HS-27A (cell line): ENCODE measurements at regions not wholly inside any gene's neighbourhood (a gene's known extent, or its start where the extent isn't known, plus 50 kb on each side); places are given as distances from the start of the nearest gene placed in this dataset.
"Not testable (repeated sequence)": the region's sequence is repeated elsewhere in the genome, so short reads cannot be mapped to it uniquely, and the experiment has no call there.

Source experiments
- DNase-seq: peaks from one replicate; pipeline ENCODE4 v3.0.0-alpha.2; 2012; ENCODE audit warnings: low read depth, missing footprints

GRCh38 chr5:91243286-91243685 is 139.8 kb downstream of the ARRDC3 start:
- DNase-seq, result no peak

GRCh38 chr5:91241460-91241859 is 141.7 kb downstream of the ARRDC3 start:
- not testable (repeated sequence) for DNase-seq

- no peak for DNase-seq
Observed at GRCh38 chr5:91240175-91240574, 142.9 kb downstream of the ARRDC3 start.

- DNase-seq, result no peak
Observed at GRCh38 chr5:91235271-91235694, 147.8 kb downstream of the ARRDC3 start.

GRCh38 chr5:91232523-91232922 is 150.6 kb downstream of the ARRDC3 start:
- no peak for DNase-seq

GRCh38 chr5:91229031-91229727 is 153.9 kb downstream of the ARRDC3 start:
- no peak for DNase-seq

- no peak for DNase-seq
Observed at GRCh38 chr5:91228188-91228587, 154.9 kb downstream of the ARRDC3 start.

GRCh38 chr5:91225848-91226686 is 157.1 kb downstream of the ARRDC3 start:
- no peak for DNase-seq

GRCh38 chr5:91224969-91225368 is 158.1 kb downstream of the ARRDC3 start:
- no peak for DNase-seq

GRCh38 chr5:91224456-91224855 is 158.7 kb downstream of the ARRDC3 start:
- no peak for DNase-seq

GRCh38 chr5:91223886-91224285 is 159.2 kb downstream of the ARRDC3 start:
- no peak for DNase-seq

- DNase-seq, result no peak
Observed at GRCh38 chr5:91222482-91222881, 160.6 kb downstream of the ARRDC3 start.

GRCh38 chr5:91221917-91222316 is 161.2 kb downstream of the ARRDC3 start:
- no peak for DNase-seq

GRCh38 chr5:91219803-91220371 is 163.2 kb downstream of the ARRDC3 start:
- no peak for DNase-seq

- DNase-seq, result no peak
Observed at GRCh38 chr5:91219091-91219802, 163.9 kb downstream of the ARRDC3 start.

- no peak for DNase-seq
Observed at GRCh38 chr5:91217859-91218258, 165.3 kb downstream of the ARRDC3 start.

- no peak for DNase-seq
Observed at GRCh38 chr5:91214571-91214970, 168.5 kb downstream of the ARRDC3 start.
